Activated CD4-positive, alpha-beta T cell treated with anti-CD3 and anti-CD28 coated beads for 48 hours (primary cell): ENCODE measurements at regions not wholly inside any gene's neighbourhood (a gene's known extent, or its start where the extent isn't known, plus 50 kb on each side); places are given as distances from the start of the nearest gene placed in this dataset.

Source experiments
- DNase-seq: peaks from one replicate; pipeline ENCODE4 v3.0.0-alpha.2; 2020

DNA sequence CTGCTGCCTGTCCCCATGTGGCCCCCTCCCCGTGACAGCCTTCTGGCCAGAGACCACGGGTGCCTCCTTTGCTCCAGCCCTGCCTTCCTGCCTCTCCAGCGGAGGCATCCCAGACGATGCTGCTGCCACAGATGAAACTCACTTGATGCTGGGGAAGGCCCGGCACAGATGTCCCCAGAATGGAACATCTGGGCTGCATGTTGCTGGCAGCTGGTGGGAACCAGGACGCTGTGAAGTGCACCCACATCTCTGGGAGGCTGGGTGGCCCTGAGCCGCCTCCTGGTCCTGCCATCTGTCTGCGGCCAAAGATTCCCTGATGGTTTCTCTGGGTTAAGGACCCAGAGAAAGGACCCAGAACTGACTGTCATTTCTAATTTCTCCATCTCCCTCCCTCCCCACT, 51.9 kb upstream of the PTPRS start:
- DNase-seq = no peak

DNA sequence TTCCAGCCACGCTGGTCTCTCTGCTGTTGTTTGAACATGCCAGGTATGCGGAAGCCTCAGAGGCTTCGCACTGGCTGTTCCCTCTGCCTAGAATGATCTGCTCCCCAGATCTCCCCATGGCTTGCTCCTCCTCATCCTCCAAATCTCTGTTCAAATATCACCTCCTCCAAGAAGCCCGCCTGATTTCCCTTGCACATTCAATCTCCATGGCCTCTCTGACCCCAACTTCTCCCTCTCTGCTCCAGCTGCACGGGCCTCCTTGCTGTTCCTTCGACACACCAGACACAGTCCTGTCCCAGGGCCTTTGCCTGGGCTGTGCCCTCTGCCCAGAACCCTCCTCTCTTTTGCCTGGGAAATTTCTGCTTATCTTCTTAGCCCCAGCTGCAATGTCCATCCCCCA, 52.5 kb upstream of the PTPRS start:
- no peak for DNase-seq

DNA sequence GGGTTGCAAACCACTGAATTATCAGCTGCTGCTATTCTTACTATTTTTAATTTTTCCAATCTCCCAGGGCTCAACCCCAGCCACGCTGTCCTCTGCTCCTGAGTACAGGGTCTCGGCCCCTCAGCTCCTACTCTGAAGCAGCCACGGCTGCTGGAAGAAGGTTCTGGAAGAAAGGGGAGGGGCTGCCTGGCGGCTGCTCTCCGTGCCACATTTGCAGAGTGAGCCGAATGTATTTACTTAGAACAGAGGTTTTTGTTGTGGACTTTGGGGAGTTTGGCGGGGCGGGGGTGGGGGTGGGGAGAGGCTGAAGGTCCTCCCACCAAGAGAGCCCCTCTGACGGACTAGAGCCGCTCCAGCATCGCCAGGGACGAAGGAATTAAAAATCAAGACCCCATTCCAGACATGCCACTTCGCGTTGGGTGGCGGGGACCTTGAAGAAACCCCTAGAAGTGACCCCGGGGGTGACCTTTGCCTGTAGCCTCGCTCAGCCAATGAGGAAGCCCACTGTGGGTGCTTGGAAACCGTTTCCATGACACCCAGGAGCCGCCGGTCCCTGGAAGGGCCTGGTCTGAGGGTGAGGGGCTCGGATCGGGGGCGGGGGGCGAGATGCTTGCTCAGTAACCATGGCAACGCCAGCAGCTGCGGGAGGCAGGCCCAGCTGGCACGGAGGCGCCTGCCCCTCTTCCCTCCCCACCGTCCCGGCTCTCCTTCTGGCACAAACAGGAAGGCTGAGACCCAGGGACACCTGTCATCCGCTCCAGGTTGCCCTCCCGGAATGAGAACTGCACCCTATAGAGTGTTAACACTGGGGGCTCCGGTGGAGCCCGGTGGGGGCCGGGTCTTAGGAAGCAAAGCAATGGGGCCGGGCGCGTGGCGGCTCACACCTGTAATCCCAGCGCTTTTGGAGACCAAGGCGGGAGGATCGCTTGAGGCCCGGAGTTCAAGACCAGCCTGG, 54.2 kb upstream of the PTPRS start:
- no peak for DNase-seq

DNA sequence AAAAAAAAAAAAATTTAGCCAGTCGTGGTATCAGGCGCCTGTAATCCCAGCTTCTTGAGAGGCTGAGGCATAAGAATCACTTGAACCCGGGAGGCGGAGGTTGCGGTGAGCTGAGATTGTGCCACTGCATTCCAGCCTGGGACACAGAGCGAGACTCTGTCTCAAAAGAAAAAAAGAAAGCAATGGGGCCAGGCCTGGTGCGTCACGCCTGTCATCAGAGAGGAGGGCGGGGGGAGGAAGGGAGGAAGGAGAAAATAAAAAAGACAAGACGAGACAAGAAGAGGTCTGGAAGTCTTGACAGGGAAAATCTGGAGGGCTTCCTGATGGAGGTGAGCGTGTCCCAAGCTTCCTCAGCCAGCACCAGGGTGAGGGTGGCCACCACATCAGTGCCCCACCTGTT, 54.9 kb upstream of the PTPRS start:
- DNase-seq = no peak

- DNase-seq = no peak
Observed at GRCh38 chr19:5396096-5396939, 55.7 kb upstream of the PTPRS start.

- no peak for DNase-seq
Observed at GRCh38 chr19:5396963-5397362, 56.4 kb upstream of the PTPRS start.

- DNase-seq = peak; percentile 5
Observed at GRCh38 chr19:5397804-5398692, 57.2 kb upstream of the ZNRF4 start.

DNA sequence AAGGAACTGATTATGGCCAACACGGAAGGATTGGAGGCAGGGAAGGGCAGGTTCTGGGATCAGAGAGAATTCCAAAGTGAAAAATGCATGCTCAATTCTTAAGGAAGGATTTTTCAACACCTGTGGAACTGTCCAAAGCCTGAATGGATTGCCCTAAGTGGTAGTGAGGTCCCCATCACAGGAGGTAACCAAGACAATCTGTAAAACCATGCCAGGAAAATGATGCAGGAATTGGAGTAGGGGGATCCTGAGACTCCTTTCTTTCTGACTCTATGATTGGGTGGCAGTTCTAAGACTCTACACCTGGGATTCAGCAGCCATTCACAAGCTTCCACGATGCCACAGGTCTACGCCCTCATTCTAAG, 56.5 kb upstream of the ZNRF4 start:
- DNase-seq = no peak

- DNase-seq = peak; percentile 77
Observed at GRCh38 chr19:5403968-5404640, 51.1 kb upstream of the ZNRF4 start.
